IMR-90 (cell line): ENCODE measurements at regions not wholly inside any gene's neighbourhood (a gene's known extent, or its start where the extent isn't known, plus 50 kb on each side); places are given as distances from the start of the nearest gene placed in this dataset.

Source experiments
- ATAC-seq: fragments of 200-7000 bp; cut with Tn5 transposase; 2 replicates; pipeline ENCODE4 v1.9.1; 2020; ENCODE audit warnings: low read depth, mild to moderate bottlenecking, moderate library complexity
- BruUV-seq: library from RNA; stranded (reverse); fragments of 400-500 nt; replicated peaks from 2 replicates; lab custom pipeline; 2021; lab: Mats Ljungman, UMichigan
- CTCF ChIA-PET: fragments of 300-600 bp; formaldehyde crosslinking; extraction: SDS; loops from one replicate; lab custom pipeline; 2021; ENCODE audit warnings: antibody characterized with exemption; lab: Yijun Ruan, JAX
- POLR2A ChIA-PET: fragments of 300-600 bp; sonication (Branson Sonifier 250); formaldehyde crosslinking; loops from one replicate; lab custom pipeline; 2022; ENCODE audit warnings: antibody characterized with exemption; ENCODE audit not compliant: unreplicated experiment; lab: Charles Lee
- DNase-seq: peaks from one replicate; pipeline ENCODE4 v3.0.0; 2013
- H2AFZ ChIP-seq: replicated peaks from 2 replicates; pipeline ENCODE3; 2013; ENCODE audit warnings: low read length, mild to moderate bottlenecking; ENCODE audit not compliant: poor library complexity
- H2AK5ac ChIP-seq: 2 replicates; pipeline ENCODE4 v1.6.1; 2013; ENCODE audit warnings: low read depth, low read length, inconsistent platforms
- H2AK9ac ChIP-seq: replicated peaks from 2 replicates; pipeline ENCODE3; 2013; ENCODE audit warnings: mild to moderate bottlenecking, low read depth, low read length, moderate library complexity; ENCODE audit not compliant: poor library complexity
- H2BK120ac ChIP-seq: 2 replicates; pipeline ENCODE4 v1.6.1; 2013; ENCODE audit warnings: low read depth, low read length, inconsistent platforms
- H2BK15ac ChIP-seq: 3 replicates; pipeline ENCODE4 v1.6.1; 2013; ENCODE audit warnings: low read depth, low read length, inconsistent platforms
- H2BK20ac ChIP-seq: 2 replicates; pipeline ENCODE4 v1.6.1; 2013; ENCODE audit warnings: low read depth, mild to moderate bottlenecking, inconsistent platforms, low read length, moderate library complexity
- H2BK5ac ChIP-seq: 2 replicates; pipeline ENCODE4 v1.6.1; 2013; ENCODE audit warnings: mild to moderate bottlenecking, low read depth, low read length, inconsistent platforms; ENCODE audit not compliant: poor library complexity, severe bottlenecking
- H3K14ac ChIP-seq: replicated peaks from 2 replicates; pipeline ENCODE4 v1.6.1; 2013; ENCODE audit warnings: low read depth, low read length, inconsistent platforms
- H3K18ac ChIP-seq: 2 replicates; pipeline ENCODE4 v1.6.1; 2013; ENCODE audit warnings: low read depth, low read length, control low read depth
- H3K23ac ChIP-seq: 2 replicates; pipeline ENCODE4 v1.6.1; 2013; ENCODE audit warnings: low read depth, low read length, inconsistent platforms
- H3K27ac ChIP-seq: 2 replicates; pipeline ENCODE4 v1.5.1; 2013; ENCODE audit warnings: mild to moderate bottlenecking, control low read depth, low read length; ENCODE audit not compliant: insufficient read depth
- H3K27me3 ChIP-seq: 2 replicates; pipeline ENCODE4 v1.6.1; 2013; ENCODE audit warnings: low read length; ENCODE audit not compliant: control insufficient read depth, insufficient read depth
- H3K36me3 ChIP-seq: 2 replicates; pipeline ENCODE4 v1.6.1; 2013; ENCODE audit warnings: low read length, mixed read lengths; ENCODE audit not compliant: control insufficient read depth, insufficient read depth
- H3K4ac ChIP-seq: 2 replicates; pipeline ENCODE4 v1.6.1; 2013; ENCODE audit warnings: low read depth, low read length, inconsistent platforms
- H3K4me1 ChIP-seq: 2 replicates; pipeline ENCODE4 v1.6.1; 2013; ENCODE audit warnings: low read length, mixed read lengths; ENCODE audit not compliant: control insufficient read depth, insufficient read depth
- H3K4me2 ChIP-seq: 2 replicates; pipeline ENCODE4 v1.6.1; 2013; ENCODE audit warnings: low read depth, mild to moderate bottlenecking, control low read depth, low read length, moderate library complexity
- H3K4me3 ChIP-seq: 2 replicates; pipeline ENCODE4 v1.5.1; 2013; ENCODE audit warnings: low read depth, mild to moderate bottlenecking, control low read depth, low read length, moderate library complexity; ENCODE audit not compliant: insufficient read depth
- H3K56ac ChIP-seq: 2 replicates; pipeline ENCODE4 v1.6.1; 2013; ENCODE audit warnings: low read length, inconsistent platforms; ENCODE audit not compliant: insufficient read depth; ENCODE audit errors: extremely low read depth
- H3K79me1 ChIP-seq, 2 experiments: 2 replicates each; pipeline ENCODE4 v1.6.1; 2013; ENCODE audit warnings: low read length in 2 of 2, inconsistent platforms in 1 of 2, low read depth in 1 of 2
- H3K9ac ChIP-seq: 2 replicates; pipeline ENCODE4 v1.6.1; 2013; ENCODE audit warnings: low read depth, low read length, control low read depth
- H3K9me1 ChIP-seq: 2 replicates; pipeline ENCODE4 v1.6.1; 2013; ENCODE audit warnings: low read length, inconsistent platforms; ENCODE audit not compliant: insufficient read depth
- H3K9me3 ChIP-seq: 2 replicates; pipeline ENCODE4 v1.6.1; 2013; ENCODE audit warnings: low read length; ENCODE audit not compliant: control insufficient read depth, insufficient read depth
- H4K20me1 ChIP-seq: 2 replicates; pipeline ENCODE4 v1.6.1; 2013; ENCODE audit warnings: low read length, inconsistent platforms; ENCODE audit not compliant: insufficient read depth
- H4K5ac ChIP-seq: 2 replicates; pipeline ENCODE4 v1.6.1; 2013; ENCODE audit warnings: mild to moderate bottlenecking, low read depth, low read length, control low read depth
- H4K8ac ChIP-seq, 2 experiments: 2 replicates each; pipeline ENCODE4 v1.6.1; 2013; ENCODE audit warnings: low read depth in 2 of 2, low read length in 2 of 2, control low read depth in 1 of 2, inconsistent platforms in 1 of 2
- H4K91ac ChIP-seq: 2 replicates; pipeline ENCODE4 v1.6.1; 2013; ENCODE audit warnings: low read depth, low read length, inconsistent platforms; ENCODE audit not compliant: insufficient read depth
- FOS ChIP-seq: fragments of 150-350 bp; IDR thresholded peaks from 2 replicates; pipeline ENCODE4 v1.6.1; 2016; ENCODE audit warnings: low read depth, low read length
- MAFK ChIP-seq: IDR thresholded peaks from 2 replicates; pipeline ENCODE4 v1.6.1; 2012; ENCODE audit warnings: low read depth, low read length, improper control_type of control experiment
- POLR2A ChIP-seq: IDR thresholded peaks from 2 replicates; pipeline ENCODE4 v1.6.1; 2012; ENCODE audit warnings: mild to moderate bottlenecking, low read depth, low read length
- RAD21 ChIP-seq: IDR thresholded peaks from 2 replicates; pipeline ENCODE4 v1.6.1; 2012; ENCODE audit warnings: low read length, improper control_type of control experiment
- RCOR1 ChIP-seq: IDR thresholded peaks from 2 replicates; pipeline ENCODE4 v1.6.1; 2012; ENCODE audit warnings: mild to moderate bottlenecking, low read length, improper control_type of control experiment; ENCODE audit not compliant: insufficient replicate concordance
- WGBS, 2 experiments: methylation state at CpG; one replicate each; pipeline versions ENCODE4 v1.1.5 to v1.1.7; 2013; ENCODE audit warnings: missing lambda C conversion rate in 2 of 2; ENCODE audit not compliant: insufficient read length in 1 of 2; ENCODE audit errors: extremely low coverage in 2 of 2; 5-methylcytosine and 5-hydroxymethylcytosine counted together
- dilution Hi-C: fragments of 300-500 bp; cut with HindIII; formaldehyde crosslinking; loops from one replicate; pipeline ENCODE4 v1.14.3; 2018; ENCODE audit warnings: low sequenced_read_pairs; ENCODE audit not compliant: unreplicated experiment
- in situ Hi-C: fragments of 300-500 bp; cut with MboI; formaldehyde crosslinking; loops from 3 replicates; pipeline ENCODE4 v1.14.3; 2019; ENCODE audit warnings: low sequenced_read_pairs, inconsistent platforms, mixed read lengths
- intact Hi-C: fragments of 100-400 bp; cut with micrococcal nuclease; formaldehyde crosslinking; loops from 2 replicates; pipeline ENCODE4 v1.10.0; 2022
- TF ChIP-seq, protein P1 (sequence below): fragments of 150-350 bp; IDR thresholded peaks from 2 replicates; pipeline ENCODE4 v1.6.1; 2016; ENCODE audit warnings: low read depth, mild to moderate bottlenecking, low read length, moderate library complexity, borderline replicate concordance
- TF ChIP-seq, protein P2 (sequence below): conservative IDR thresholded peaks from 2 replicates; pipeline ENCODE4 v1.5.1; 2012; ENCODE audit warnings: mild to moderate bottlenecking, low read depth, low read length, improper control_type of control experiment

DNA sequence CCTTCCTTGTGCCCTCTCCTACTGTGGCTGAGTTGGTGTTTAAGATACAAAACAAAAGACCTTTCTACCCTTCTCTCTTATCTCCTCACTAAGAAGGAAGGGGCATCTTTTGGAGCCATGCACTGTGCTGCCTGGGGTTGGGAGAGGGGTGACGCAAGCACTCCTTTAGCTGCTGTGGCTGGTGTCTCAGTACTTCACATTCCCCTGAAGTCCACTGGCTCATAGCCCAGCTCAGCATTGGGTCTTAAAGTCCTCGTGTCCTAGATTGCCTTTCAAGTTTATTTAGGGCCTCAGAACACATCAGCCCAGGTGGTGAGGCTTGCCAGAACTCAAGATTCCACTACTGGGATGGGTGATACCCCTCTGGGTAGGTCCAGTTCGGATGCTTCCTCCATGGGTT is 325.9 kb upstream of the CYLC2 start:
- Histone ChIP-seq H2BK15ac (no peak overlapping the region), H3K18ac (no peak overlapping the region), H4K91ac (no peak overlapping the region), H3K9ac (no peak overlapping the region), H3K79me1 (no peaks in the 10 kb centered on the region), H3K23ac (no peak overlapping the region), H3K27me3 (no peaks in the 10 kb centered on the region), H4K20me1 (no peaks in the 10 kb centered on the region), H2AK5ac (no peak overlapping the region), H3K9me3 (peaks cover 9% of the 10 kb centered on the region), H3K4me1 (no peaks in the 10 kb centered on the region), H2BK5ac (no peak overlapping the region), H3K14ac (no peak overlapping the region), H3K9me1 (no peaks in the 10 kb centered on the region), H2BK20ac (no peak overlapping the region), H3K27ac (no peak overlapping the region), H4K8ac (no peak overlapping the region), H3K4me2 (no peak overlapping the region), H4K5ac (no peak overlapping the region), H2AK9ac (no peak overlapping the region), H3K4ac (no peak overlapping the region), H2AFZ (no peak overlapping the region), H3K4me3 (no peak overlapping the region), H3K56ac (no peak overlapping the region; the same call in 1 of the 2 replicates), H2BK120ac (no peak overlapping the region), H3K36me3 (no peaks in the 10 kb centered on the region)
- no CpG with 5 or more reads among the region's 3 CpGs for WGBS, 2 experiments
- DNase-seq (no peak), ATAC-seq (no peak)
- POLR2A ChIA-PET, result no interaction called here
- no TSS peak for BruUV-seq
- dilution Hi-C loops (no loop called here), intact Hi-C loops (no loop called here), in situ Hi-C loops (no loop called here)
- CTCF ChIA-PET, result no interaction called here
- TF ChIP-seq, protein P1, sequence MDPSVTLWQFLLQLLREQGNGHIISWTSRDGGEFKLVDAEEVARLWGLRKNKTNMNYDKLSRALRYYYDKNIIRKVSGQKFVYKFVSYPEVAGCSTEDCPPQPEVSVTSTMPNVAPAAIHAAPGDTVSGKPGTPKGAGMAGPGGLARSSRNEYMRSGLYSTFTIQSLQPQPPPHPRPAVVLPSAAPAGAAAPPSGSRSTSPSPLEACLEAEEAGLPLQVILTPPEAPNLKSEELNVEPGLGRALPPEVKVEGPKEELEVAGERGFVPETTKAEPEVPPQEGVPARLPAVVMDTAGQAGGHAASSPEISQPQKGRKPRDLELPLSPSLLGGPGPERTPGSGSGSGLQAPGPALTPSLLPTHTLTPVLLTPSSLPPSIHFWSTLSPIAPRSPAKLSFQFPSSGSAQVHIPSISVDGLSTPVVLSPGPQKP, result no peak
- TF ChIP-seq MAFK (no peak), RAD21 (no peak), RCOR1 (no peak), FOS (no peak), POLR2A (no peak)
- TF ChIP-seq, protein P2, sequence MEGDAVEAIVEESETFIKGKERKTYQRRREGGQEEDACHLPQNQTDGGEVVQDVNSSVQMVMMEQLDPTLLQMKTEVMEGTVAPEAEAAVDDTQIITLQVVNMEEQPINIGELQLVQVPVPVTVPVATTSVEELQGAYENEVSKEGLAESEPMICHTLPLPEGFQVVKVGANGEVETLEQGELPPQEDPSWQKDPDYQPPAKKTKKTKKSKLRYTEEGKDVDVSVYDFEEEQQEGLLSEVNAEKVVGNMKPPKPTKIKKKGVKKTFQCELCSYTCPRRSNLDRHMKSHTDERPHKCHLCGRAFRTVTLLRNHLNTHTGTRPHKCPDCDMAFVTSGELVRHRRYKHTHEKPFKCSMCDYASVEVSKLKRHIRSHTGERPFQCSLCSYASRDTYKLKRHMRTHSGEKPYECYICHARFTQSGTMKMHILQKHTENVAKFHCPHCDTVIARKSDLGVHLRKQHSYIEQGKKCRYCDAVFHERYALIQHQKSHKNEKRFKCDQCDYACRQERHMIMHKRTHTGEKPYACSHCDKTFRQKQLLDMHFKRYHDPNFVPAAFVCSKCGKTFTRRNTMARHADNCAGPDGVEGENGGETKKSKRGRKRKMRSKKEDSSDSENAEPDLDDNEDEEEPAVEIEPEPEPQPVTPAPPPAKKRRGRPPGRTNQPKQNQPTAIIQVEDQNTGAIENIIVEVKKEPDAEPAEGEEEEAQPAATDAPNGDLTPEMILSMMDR, result no peak
